Testis (tissue), 2 donors: ENCODE measurements at regions not wholly inside any gene's neighbourhood (a gene's known extent, or its start where the extent isn't known, plus 50 kb on each side); places are given as distances from the start of the nearest gene placed in this dataset.
A peak's percentile ranks its signal among the peaks of the same experiment; 100 is the strongest.
"Not testable (repeated sequence)": the region's sequence is repeated elsewhere in the genome, so short reads cannot be mapped to it uniquely, and the experiment has no call there.

ENCODE experiments used
- DNase-seq: peaks from one replicate; pipeline ENCODE4 v3.0.0-alpha.2; 2019
- H3K27ac ChIP-seq, 2 donors: fragments of 200-600 bp; sonication (generic); one replicate each; pipeline ENCODE4 v1.5.1; 2019
- H3K27me3 ChIP-seq: fragments of 200-600 bp; sonication (generic); one replicate; pipeline ENCODE4 v1.5.1; 2019
- H3K36me3 ChIP-seq: fragments of 200-600 bp; sonication (generic); one replicate; pipeline ENCODE4 v1.5.1; 2017; ENCODE audit warnings: low read depth; ENCODE audit errors: missing control alignments
- H3K4me1 ChIP-seq: fragments of 200-600 bp; sonication (generic); one replicate; pipeline ENCODE4 v1.5.1; 2019
- H3K4me3 ChIP-seq, 2 donors: fragments of 200-600 bp; sonication (generic); one replicate each; pipeline ENCODE4 v1.5.1; 2017 to 2019
- H3K9me3 ChIP-seq: fragments of 200-600 bp; sonication (generic); one replicate; pipeline ENCODE4 v1.5.1; 2017
- POLR2A ChIP-seq: fragments of 450-650 bp; IDR thresholded peaks from one replicate; pipeline ENCODE4 v1.6.1; 2017; ENCODE audit warnings: antibody characterized with exemption, mild to moderate bottlenecking, moderate library complexity
- WGBS, 2 donors: methylation state at CpG; one replicate each; pipeline ENCODE4 v1.1.5; 2018; 5-methylcytosine and 5-hydroxymethylcytosine counted together
- intact Hi-C: fragments of 100-400 bp; cut with DNase I; formaldehyde crosslinking; loops from one replicate; pipeline ENCODE4 v1.15.1; 2023; ENCODE audit warnings: low total_unique reads
- TF ChIP-seq, protein P1 (sequence below), 3 experiments: fragments of 450-650 bp in 2 of 3; fragments of 200-600 bp in 1 of 3; sonication (generic) in 1 of 3; IDR thresholded peaks; one replicate each; pipeline ENCODE4 v1.5.1; 2016 to 2019; ENCODE audit warnings: antibody characterized with exemption in 3 of 3, mild to moderate bottlenecking in 2 of 3, moderate library complexity in 1 of 3

DNA sequence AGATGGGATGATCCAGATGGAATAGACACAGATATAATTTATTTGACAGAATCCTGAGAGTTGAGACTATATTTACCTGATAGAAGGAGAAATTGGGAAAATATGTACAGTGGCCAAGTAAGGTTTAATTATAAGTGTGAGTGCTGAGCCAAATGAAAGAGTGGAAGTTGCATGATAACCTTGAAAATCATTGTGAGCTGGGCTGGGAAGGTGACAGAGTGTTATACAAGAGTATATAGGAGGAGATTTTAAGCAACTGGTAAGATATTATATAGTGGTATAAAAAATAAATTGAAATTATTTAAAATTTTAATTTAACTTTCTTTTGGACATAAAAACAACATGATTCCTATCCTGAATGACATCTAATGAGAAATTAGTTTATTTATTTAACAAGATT is 340.8 kb downstream of the NUP35 start:
- TF ChIP-seq, protein P1, sequence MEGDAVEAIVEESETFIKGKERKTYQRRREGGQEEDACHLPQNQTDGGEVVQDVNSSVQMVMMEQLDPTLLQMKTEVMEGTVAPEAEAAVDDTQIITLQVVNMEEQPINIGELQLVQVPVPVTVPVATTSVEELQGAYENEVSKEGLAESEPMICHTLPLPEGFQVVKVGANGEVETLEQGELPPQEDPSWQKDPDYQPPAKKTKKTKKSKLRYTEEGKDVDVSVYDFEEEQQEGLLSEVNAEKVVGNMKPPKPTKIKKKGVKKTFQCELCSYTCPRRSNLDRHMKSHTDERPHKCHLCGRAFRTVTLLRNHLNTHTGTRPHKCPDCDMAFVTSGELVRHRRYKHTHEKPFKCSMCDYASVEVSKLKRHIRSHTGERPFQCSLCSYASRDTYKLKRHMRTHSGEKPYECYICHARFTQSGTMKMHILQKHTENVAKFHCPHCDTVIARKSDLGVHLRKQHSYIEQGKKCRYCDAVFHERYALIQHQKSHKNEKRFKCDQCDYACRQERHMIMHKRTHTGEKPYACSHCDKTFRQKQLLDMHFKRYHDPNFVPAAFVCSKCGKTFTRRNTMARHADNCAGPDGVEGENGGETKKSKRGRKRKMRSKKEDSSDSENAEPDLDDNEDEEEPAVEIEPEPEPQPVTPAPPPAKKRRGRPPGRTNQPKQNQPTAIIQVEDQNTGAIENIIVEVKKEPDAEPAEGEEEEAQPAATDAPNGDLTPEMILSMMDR (IDR thresholded peaks at IDR 0.05) = no peak
- no peak for TF ChIP-seq POLR2A
- Histone ChIP-seq H3K27me3 (no peaks in the 10 kb centered on the region), H3K36me3 (no peaks in the 10 kb centered on the region), H3K9me3 (no peaks in the 10 kb centered on the region), H3K4me1 (no peaks in the 10 kb centered on the region), H3K4me3 (no peak overlapping the region), H3K27ac (no peak overlapping the region)
- DNase-seq = no peak
- intact Hi-C loops = no loop called here

DNA sequence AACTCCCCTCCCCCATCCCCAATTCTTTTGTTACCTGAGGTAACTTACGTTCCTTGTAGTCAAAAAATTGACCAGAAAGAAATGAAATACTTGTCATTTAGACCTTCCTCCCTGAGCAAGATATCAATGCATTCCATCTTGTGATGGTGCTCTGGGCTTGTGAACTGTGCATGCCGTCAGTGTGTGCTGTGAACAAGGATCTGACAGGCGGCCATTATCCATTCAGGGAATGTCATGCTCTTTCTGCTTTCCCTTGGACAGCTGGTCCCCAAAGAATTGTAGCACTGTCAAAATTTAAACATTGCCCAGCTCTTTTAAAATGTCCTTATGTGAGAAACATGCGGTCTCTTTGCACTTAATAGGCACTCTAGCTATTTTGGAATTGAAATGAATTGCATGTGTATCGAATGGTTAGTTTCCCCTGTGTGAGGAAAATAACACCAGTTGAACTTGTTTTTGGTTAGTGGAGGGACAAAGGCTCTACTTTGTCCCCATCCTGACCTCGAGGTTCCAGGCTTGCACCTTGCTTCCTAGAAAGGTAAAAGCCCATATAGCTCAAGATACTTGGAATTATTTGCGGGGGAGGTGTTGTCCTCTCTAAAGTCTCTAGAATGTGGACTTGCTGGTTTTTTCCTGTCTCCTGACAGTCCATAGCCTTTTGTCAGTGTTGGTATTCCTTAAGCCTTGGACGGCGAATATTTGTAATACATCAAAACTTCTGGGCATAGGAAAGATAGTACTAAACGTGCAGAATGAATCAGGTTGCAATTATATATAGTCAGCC is 350.9 kb downstream of the NUP35 start:
- Histone ChIP-seq H3K4me1 (no peaks in the 10 kb centered on the region), H3K9me3 (no peaks in the 10 kb centered on the region), H3K36me3 (no peaks in the 10 kb centered on the region), H3K27me3 (no peaks in the 10 kb centered on the region), H3K4me3 (no peak overlapping the region), H3K27ac (no peak overlapping the region)
- intact Hi-C loops = no loop called here
- TF ChIP-seq, protein P1 (IDR thresholded peaks at IDR 0.05) = no peak
- no peak for TF ChIP-seq POLR2A
- no peak for DNase-seq
- WGBS, 2 donors = 82 to 90% methylated on average over 10 of the region's 10 CpGs

DNA sequence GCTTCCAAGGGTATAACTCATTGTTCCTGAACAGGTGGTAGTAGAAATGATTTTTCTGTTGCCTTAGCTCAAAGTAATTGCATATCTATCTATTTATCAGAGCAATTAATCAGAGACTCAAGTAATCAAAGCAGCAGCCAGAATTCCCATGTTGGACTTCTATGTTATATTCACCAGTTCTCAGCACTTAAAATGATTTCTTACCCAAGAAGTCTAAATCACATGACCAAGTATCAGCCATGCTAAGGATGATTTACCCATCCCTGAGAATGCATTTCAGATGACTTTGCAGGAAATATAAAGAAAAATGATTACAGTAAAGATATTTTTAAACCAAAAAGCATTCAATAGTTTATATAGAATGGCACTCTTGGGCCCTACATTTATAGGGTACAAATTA is 352.2 kb downstream of the NUP35 start:
- Histone ChIP-seq H3K4me3 (no peak overlapping the region), H3K9me3 (no peaks in the 10 kb centered on the region), H3K4me1 (no peaks in the 10 kb centered on the region), H3K36me3 (no peaks in the 10 kb centered on the region), H3K27me3 (no peaks in the 10 kb centered on the region), H3K27ac (no peak overlapping the region)
- TF ChIP-seq, protein P1 (IDR thresholded peaks at IDR 0.05) = no peak
- TF ChIP-seq POLR2A = no peak
- intact Hi-C loops = no loop called here
- DNase-seq = no peak

DNA sequence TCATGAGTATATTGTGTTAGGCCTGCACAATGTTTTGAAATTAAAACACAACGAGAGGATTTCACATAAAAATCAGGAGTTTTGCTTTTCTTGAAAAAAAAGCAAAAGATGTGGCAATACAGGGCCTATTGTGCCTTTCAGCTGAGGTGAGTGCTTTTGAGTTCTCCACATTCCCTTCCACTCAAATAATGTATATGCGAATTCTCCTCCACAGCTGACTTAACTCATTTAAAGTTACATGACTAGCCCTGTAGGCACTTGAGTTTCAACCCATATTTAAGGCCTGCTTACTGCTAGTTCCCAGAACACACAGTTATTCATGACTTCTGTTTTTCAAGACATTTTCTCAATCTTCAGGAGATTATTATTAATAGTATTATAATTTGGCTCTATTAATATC is 353.1 kb downstream of the NUP35 start:
- intact Hi-C loops = no loop called here
- no peaks in the 10 kb centered on the region for H3K36me3 ChIP-seq
- H3K27ac ChIP-seq = no peak overlapping the region
- WGBS, 2 donors = 84 to 89% methylated on average over 2 of the region's 2 CpGs
- H3K4me3 ChIP-seq = no peak overlapping the region
- no peak for DNase-seq
- H3K4me1 ChIP-seq = no peaks in the 10 kb centered on the region
- TF ChIP-seq POLR2A = no peak
- TF ChIP-seq, protein P1 (IDR thresholded peaks at IDR 0.05) = no peak
- no peaks in the 10 kb centered on the region for H3K9me3 ChIP-seq
- no peaks in the 10 kb centered on the region for H3K27me3 ChIP-seq

DNA sequence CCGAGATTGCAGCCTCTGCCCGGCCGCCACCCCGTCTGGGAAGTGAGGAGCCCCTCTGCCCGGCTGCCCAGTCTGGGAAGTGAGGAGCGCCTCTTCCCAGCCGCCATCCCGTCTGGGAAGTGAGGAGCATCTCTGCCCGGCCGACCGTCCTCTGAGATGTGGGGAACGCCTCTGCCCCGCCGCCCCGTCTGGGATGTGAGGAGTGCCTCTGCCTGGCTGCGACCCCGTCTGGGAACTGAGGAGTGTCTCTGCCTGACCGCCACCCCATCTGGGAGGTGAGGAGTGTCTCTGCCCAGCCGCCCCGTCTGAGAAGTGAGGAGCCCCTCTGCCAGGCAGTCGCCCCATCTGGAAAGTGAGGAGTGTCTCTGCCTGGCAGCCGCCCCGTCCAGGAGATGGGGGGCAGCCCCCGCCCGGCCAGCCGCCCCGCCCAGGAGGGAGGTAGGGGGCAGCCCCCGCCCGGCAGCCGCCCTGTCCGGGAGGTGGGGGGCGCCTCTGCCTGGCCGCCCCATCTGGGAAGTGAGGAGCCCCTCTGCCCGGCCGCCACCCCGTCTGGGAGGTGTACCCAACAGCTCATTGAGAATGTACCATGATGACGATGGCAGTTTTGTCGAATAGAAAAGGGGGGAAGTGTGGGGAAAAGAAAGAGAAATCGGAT is 354.8 kb downstream of the NUP35 start:
- H3K36me3 ChIP-seq, DNase-seq, intact Hi-C loops, H3K27ac ChIP-seq, H3K4me1 ChIP-seq, H3K9me3 ChIP-seq, H3K27me3 ChIP-seq: not testable (repeated sequence)
- H3K4me3 ChIP-seq = peak overlapping the region in 1 of 2 donors; percentile 29
- 73 to 84% methylated on average over 7 to 39 of the region's 39 CpGs for WGBS, 2 donors
